Endothelial cell of umbilical vein (primary cell): ENCODE measurements at regions not wholly inside any gene's neighbourhood (a gene's known extent, or its start where the extent isn't known, plus 50 kb on each side); places are given as distances from the start of the nearest gene placed in this dataset.

ENCODE experiments used
- BruUV-seq: library from RNA; stranded (reverse); fragments of 400-500 nt; replicated peaks from 2 replicates; lab custom pipeline; 2021; lab: Mats Ljungman, UMichigan
- CTCF ChIA-PET: fragments of 300-600, 350-600 bp; sonication (Branson Sonifier 250); formaldehyde crosslinking; loops from one replicate; lab custom pipeline; 2021; ENCODE audit warnings: antibody characterized with exemption, inconsistent platforms; lab: Charles Lee
- POLR2A ChIA-PET: fragments of 300-600, 350-600 bp; sonication (Branson Sonifier 250); formaldehyde crosslinking; loops from one replicate; lab custom pipeline; 2021; ENCODE audit warnings: antibody characterized with exemption, inconsistent platforms; lab: Charles Lee
- DNase-seq: peaks from one replicate; pipeline ENCODE4 v3.0.0-alpha.2; 2011; ENCODE audit warnings: low read depth, low spot score
- FAIRE-seq: peaks from 2 replicates; lab custom pipeline; 2011; peaks lifted over from hg19 to GRCh38; lab: Jason Lieb, UNC
- H2AFZ ChIP-seq: 2 replicates; pipeline ENCODE4 v1.6.0; 2012; ENCODE audit warnings: low read depth, low read length, control low read depth, inconsistent platforms
- H3K27ac ChIP-seq: 2 replicates; pipeline ENCODE4 v1.5.1; 2011; ENCODE audit warnings: low read depth, mild to moderate bottlenecking, control low read depth, low read length, moderate library complexity; ENCODE audit not compliant: insufficient read depth
- H3K27me3 ChIP-seq, 2 experiments: 2 replicates each; pipeline versions ENCODE4 v1.6.0 to v1.6.1; 2011; ENCODE audit warnings: low read length in 2 of 2, mixed read lengths in 1 of 2; ENCODE audit not compliant: control insufficient read depth in 2 of 2, insufficient read depth in 2 of 2
- H3K36me3 ChIP-seq, 2 experiments: 2 replicates in 1 of 2; 3 replicates in 1 of 2; pipeline ENCODE4 v1.5.1; 2011; ENCODE audit warnings: low read length in 2 of 2, mild to moderate bottlenecking in 1 of 2, moderate library complexity in 1 of 2; ENCODE audit not compliant: control insufficient read depth in 2 of 2, insufficient read depth in 2 of 2; ENCODE audit errors: extremely low read depth in 1 of 2
- H3K4me1 ChIP-seq: 3 replicates; pipeline ENCODE4 v1.5.1; 2011; ENCODE audit warnings: mild to moderate bottlenecking, low read length; ENCODE audit not compliant: control insufficient read depth, insufficient read depth; ENCODE audit errors: extremely low read depth
- H3K4me2 ChIP-seq: 2 replicates; pipeline ENCODE4 v1.6.1; 2011; ENCODE audit warnings: low read length, control low read depth, mixed read lengths; ENCODE audit not compliant: insufficient read depth
- H3K4me3 ChIP-seq, 3 experiments: fragments of 200-600 bp in 1 of 3; sonication (generic), shearing (Covaris generic) in 1 of 3; replicated peaks in 1 of 3; 2 replicates each; pipeline ENCODE4 v1.5.1; 2011 to 2016; ENCODE audit warnings: control low read depth in 3 of 3, low read length in 3 of 3, mild to moderate bottlenecking in 2 of 3, inconsistent platforms in 1 of 3, low read depth in 1 of 3, moderate library complexity in 1 of 3; ENCODE audit not compliant: insufficient read depth in 1 of 3
- H3K79me2 ChIP-seq: 2 replicates; pipeline ENCODE4 v1.6.0; 2012; ENCODE audit warnings: low read length, inconsistent platforms; ENCODE audit not compliant: control insufficient read depth, insufficient read depth
- H3K9ac ChIP-seq: replicated peaks from 2 replicates; pipeline ENCODE3; 2011; ENCODE audit warnings: low read length, control low read depth; ENCODE audit not compliant: insufficient read depth; ENCODE audit errors: extremely low read depth
- H3K9me1 ChIP-seq: replicated peaks from 3 replicates; pipeline ENCODE4 v1.6.0; 2011; ENCODE audit warnings: mild to moderate bottlenecking, low read length; ENCODE audit not compliant: control insufficient read depth, insufficient read depth; ENCODE audit errors: extremely low read depth
- H3K9me3 ChIP-seq: replicated peaks from 2 replicates; pipeline ENCODE4 v1.5.1; 2012; ENCODE audit warnings: low read length, inconsistent platforms; ENCODE audit not compliant: control insufficient read depth, insufficient read depth
- H4K20me1 ChIP-seq: replicated peaks from 2 replicates; pipeline ENCODE3; 2011; ENCODE audit warnings: mild to moderate bottlenecking, low read length; ENCODE audit not compliant: control insufficient read depth, insufficient read depth; ENCODE audit errors: extremely low read depth
- EZH2 ChIP-seq: IDR thresholded peaks from 2 replicates; pipeline ENCODE4 v1.6.1; 2012; ENCODE audit warnings: borderline replicate concordance, low read depth, mild to moderate bottlenecking, moderate library complexity, low read length, inconsistent platforms; ENCODE audit not compliant: severe bottlenecking
- JUN ChIP-seq: IDR thresholded peaks from 2 replicates; pipeline ENCODE4 v1.6.1; 2011; ENCODE audit warnings: borderline replicate concordance, low read depth; ENCODE audit not compliant: insufficient read length, insufficient read depth
- MAX ChIP-seq: IDR thresholded peaks from 2 replicates; pipeline ENCODE4 v1.6.1; 2011; ENCODE audit not compliant: insufficient read depth, insufficient read length
- MYC ChIP-seq: IDR thresholded peaks from one replicate; pipeline ENCODE4 v1.6.1; 2011; ENCODE audit warnings: mild to moderate bottlenecking, low read depth, low read length
- POLR2A ChIP-seq: IDR thresholded peaks from 2 replicates; pipeline ENCODE4 v1.6.1; 2012; ENCODE audit warnings: low read depth, mild to moderate bottlenecking, control low read depth, low read length
- POLR2AphosphoS5 ChIP-seq: IDR thresholded peaks from 2 replicates; pipeline ENCODE4 v1.6.1; 2012; ENCODE audit warnings: low read depth, mild to moderate bottlenecking, control low read depth, low read length, moderate library complexity; ENCODE audit not compliant: insufficient read depth
- dilution Hi-C: fragments of 300-500 bp; cut with MboI; formaldehyde crosslinking; loops from one replicate; pipeline ENCODE4 v1.15.0; 2019; ENCODE audit warnings: low sequenced_read_pairs; ENCODE audit not compliant: extremely low pct_ligation_motif_present
- intact Hi-C: fragments of 100-400 bp; cut with micrococcal nuclease; formaldehyde crosslinking; loops from one replicate; pipeline ENCODE4 v1.10.0; 2022
- TF ChIP-seq, protein P1 (sequence below), 2 donors: IDR thresholded peaks; 1 replicate in 1 of 2; 2 replicates in 1 of 2; pipeline ENCODE4 v1.5.1; 2011; ENCODE audit warnings: low read length in 2 of 2, mild to moderate bottlenecking in 2 of 2, moderate library complexity in 2 of 2, control low read depth in 1 of 2, inconsistent platforms in 1 of 2, low read depth in 1 of 2; ENCODE audit not compliant: insufficient read depth in 1 of 2; ENCODE audit errors: extremely low read depth in 1 of 2

DNA sequence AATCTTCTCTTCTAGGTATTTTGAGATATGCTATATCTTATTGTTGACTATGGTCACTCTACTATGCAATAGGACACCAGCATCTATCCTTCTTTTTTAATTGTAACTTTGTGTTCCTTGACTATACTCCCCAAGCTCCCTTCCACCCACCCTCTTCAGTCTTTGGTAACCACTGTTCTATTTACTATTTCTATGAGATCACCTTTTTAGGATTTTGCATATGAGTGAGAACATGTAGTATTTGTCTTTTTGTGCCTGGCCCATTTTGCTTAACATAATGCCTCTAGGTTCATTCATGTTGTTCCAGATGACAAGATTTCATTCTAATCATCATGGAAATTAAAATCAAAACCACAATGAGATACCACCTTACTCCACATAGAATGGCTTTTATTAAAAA, 63.3 kb upstream of the BANK1 start:
- TF ChIP-seq EZH2 (no peak), POLR2A (no peak), JUN (no peak), POLR2AphosphoS5 (no peak), MYC (no peak), MAX (no peak)
- Histone ChIP-seq H3K4me2 (no peak overlapping the region), H3K9me3 (no peaks in the 10 kb centered on the region), H3K27me3 (no peaks in the 10 kb centered on the region), H3K79me2 (no peaks in the 10 kb centered on the region), H3K36me3 (no peaks in the 10 kb centered on the region), H3K9me1 (no peaks in the 10 kb centered on the region), H3K27ac (no peak overlapping the region), H2AFZ (no peak overlapping the region), H3K4me1 (no peaks in the 10 kb centered on the region), H3K9ac (no peak overlapping the region), H3K4me3 (no peak overlapping the region), H4K20me1 (no peaks in the 10 kb centered on the region)
- CTCF ChIA-PET: no interaction called here
- dilution Hi-C loops (no loop called here), intact Hi-C loops (no loop called here)
- FAIRE-seq (no peak), DNase-seq (no peak)
- POLR2A ChIA-PET: no interaction called here
- no TSS peak for BruUV-seq

DNA sequence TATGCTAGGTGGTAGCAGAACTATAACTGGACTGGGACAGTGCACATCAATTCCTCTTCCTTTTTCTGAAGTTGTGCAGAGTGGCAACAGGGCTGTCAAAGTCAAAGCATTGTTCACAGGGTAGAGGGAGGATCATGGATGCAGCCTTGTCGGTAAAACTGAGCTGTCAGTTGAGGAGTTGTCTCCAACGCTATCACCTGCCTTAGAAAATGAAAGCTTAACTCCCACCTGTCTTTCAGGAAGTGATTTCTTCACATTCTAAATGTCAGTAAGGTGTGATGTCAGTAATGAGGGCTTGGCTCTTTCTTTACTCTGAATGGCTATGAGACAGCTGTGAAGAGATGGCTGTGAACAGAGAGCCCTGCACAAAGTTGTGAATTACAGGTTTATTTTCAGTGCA, 66.4 kb upstream of the BANK1 start:
- ChIA-PET CTCF (interaction anchor here (1.9 kb wide), 1 partner anchor 13 kb away, joined by 6 read pairs; no protein-coding TSS in a partner anchor), POLR2A (no interaction called here)
- H3K9me3 ChIP-seq: no peaks in the 10 kb centered on the region
- BruUV-seq: no TSS peak
- DNase-seq (no peak), FAIRE-seq (no peak)
- no peak overlapping the region for H3K27ac ChIP-seq
- TF ChIP-seq MYC: no peak
- no peak for TF ChIP-seq EZH2
- TF ChIP-seq, protein P1, sequence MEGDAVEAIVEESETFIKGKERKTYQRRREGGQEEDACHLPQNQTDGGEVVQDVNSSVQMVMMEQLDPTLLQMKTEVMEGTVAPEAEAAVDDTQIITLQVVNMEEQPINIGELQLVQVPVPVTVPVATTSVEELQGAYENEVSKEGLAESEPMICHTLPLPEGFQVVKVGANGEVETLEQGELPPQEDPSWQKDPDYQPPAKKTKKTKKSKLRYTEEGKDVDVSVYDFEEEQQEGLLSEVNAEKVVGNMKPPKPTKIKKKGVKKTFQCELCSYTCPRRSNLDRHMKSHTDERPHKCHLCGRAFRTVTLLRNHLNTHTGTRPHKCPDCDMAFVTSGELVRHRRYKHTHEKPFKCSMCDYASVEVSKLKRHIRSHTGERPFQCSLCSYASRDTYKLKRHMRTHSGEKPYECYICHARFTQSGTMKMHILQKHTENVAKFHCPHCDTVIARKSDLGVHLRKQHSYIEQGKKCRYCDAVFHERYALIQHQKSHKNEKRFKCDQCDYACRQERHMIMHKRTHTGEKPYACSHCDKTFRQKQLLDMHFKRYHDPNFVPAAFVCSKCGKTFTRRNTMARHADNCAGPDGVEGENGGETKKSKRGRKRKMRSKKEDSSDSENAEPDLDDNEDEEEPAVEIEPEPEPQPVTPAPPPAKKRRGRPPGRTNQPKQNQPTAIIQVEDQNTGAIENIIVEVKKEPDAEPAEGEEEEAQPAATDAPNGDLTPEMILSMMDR (IDR thresholded peaks at IDR 0.05; ENCODE audit: extremely low read depth in 1 of 2, insufficient read depth in 1 of 2, low read depth in 1 of 2, low read length in 2 of 2): no peak
- H3K4me1 ChIP-seq: no peaks in the 10 kb centered on the region
- no peaks in the 10 kb centered on the region for H3K36me3 ChIP-seq
- dilution Hi-C loops: no loop called here
- H3K4me3 ChIP-seq: no peak overlapping the region
- intact Hi-C loops: no loop called here
- H3K9me1 ChIP-seq: no peaks in the 10 kb centered on the region
- H4K20me1 ChIP-seq: no peaks in the 10 kb centered on the region
- H2AFZ ChIP-seq: no peak overlapping the region
- H3K27me3 ChIP-seq: no peaks in the 10 kb centered on the region
- H3K9ac ChIP-seq: no peak overlapping the region
- no peak overlapping the region for H3K4me2 ChIP-seq
- H3K79me2 ChIP-seq: no peaks in the 10 kb centered on the region
